C4-2B (cell line): ENCODE measurements at regions not wholly inside any gene's neighbourhood (a gene's known extent, or its start where the extent isn't known, plus 50 kb on each side); places are given as distances from the start of the nearest gene placed in this dataset.

Experiments used
- CTCF ChIP-seq: fragments of 450-650 bp; conservative IDR thresholded peaks from 2 replicates; pipeline ENCODE4 v1.5.1; 2017; ENCODE audit warnings: mild to moderate bottlenecking
- ZFX ChIP-seq: fragments of 450-650 bp; IDR thresholded peaks from 2 replicates; pipeline ENCODE4 v1.6.1; 2017

DNA sequence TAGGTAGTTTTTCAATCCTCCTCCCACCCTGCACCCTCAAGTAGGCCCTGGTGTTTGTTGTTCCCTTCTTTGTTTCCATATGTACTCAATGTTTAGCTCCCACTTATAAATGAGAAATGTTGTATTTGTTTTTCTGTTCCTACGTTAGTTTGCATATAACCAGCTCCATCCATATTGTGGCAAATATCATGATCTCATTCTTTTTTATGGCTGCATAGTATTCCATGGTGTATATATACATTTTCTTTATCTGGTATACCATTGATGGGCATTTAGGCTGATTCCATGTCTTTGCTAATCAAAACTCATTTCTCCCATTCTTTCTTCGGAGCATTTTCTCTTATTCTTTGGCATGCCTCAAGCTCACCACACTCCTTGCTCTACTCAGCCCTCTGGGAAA lies 789.6 kb upstream of the KCND2 start:
- TF ChIP-seq CTCF (no peak), ZFX (no peak)
